HG02610 (cell line): ENCODE measurements at regions not wholly inside any gene's neighbourhood (a gene's known extent, or its start where the extent isn't known, plus 50 kb on each side); places are given as distances from the start of the nearest gene placed in this dataset.
"Not testable (repeated sequence)": the region's sequence is repeated elsewhere in the genome, so short reads cannot be mapped to it uniquely, and the experiment has no call there.

Source experiments
- ATAC-seq: cut with Tn5 transposase; IDR thresholded peaks from one replicate; pipeline ENCODE4 v1.9.1; 2021; ENCODE audit warnings: mild to moderate bottlenecking, moderate library complexity; ENCODE audit not compliant: unreplicated experiment

DNA sequence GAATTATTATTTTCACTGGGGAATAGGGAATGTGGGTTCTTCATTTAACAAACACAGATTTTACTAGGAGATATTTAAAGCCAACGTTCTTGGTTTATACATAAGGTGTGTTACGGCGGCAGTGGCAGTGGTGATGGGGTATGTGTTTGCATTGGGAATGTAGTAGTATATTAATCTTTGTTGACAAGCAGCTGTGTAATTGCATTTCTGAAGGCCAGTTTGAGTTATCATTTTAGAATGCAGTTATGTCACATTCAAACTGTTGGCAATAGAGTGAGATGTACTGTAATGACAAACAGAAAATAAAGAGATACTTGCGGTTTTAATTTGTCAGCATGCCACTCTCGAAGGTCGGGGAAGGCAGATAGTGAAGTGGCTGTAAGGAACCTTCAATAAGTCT is 628.6 kb upstream of the POM121L12 start:
- no peak for ATAC-seq

DNA sequence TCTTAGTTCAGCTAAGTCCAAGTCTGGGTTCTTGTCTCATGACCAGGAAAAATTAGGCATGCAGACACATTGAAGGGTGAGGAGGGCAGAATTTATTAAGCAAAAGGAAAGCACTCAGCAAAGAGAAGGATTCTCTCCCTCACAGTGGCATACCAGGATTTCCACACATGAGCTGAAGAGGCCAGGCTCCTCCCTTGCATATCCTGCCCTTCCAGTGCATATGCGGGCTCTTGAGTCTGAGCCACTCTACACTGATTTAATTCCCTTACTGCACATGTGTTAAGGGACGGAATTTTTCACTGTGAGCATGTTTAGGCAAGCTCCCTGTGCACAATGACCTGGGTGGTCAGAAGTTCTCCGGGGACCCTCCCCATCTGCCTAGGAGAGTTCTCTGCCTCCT is 652.7 kb upstream of the POM121L12 start:
- ATAC-seq = no peak

DNA sequence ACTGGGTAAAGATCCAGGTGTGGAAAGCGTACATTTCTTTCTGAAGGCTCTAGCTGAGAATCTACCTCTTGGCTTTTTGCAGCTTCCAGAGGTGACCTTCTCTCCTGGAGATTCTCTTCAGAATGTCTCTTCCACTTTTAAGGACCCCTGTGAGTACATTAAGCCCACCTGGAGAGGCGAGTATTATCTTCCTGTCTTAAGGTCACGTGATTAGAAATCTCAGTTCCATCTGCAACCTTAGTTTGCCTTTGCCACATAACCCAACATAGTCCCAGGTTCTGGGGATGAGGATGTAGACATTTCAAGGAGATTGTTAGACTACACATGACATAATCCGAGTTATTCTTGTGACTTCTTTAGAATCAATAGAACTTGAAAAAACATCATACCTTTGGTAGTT is 665.5 kb upstream of the POM121L12 start:
- ATAC-seq = no peak

DNA sequence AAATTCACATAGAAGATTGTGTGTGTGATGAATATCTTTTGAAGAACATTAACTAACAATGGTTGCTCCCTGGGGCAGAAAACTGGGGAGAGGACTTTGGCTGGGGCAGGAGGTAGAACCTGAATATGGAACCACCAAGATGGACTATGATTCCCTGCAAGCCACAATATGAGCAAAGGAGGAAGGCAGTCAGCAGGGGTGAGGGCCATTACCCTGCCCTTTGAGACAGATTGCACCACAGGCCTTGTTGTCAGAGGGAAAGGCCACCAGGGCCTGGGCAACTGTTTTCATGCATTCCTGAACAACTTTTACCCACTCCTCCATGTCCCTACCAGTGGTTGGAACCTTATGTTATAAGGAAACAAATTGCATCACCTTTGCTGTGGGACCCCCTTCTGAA is 670.1 kb upstream of the POM121L12 start:
- no peak for ATAC-seq

DNA sequence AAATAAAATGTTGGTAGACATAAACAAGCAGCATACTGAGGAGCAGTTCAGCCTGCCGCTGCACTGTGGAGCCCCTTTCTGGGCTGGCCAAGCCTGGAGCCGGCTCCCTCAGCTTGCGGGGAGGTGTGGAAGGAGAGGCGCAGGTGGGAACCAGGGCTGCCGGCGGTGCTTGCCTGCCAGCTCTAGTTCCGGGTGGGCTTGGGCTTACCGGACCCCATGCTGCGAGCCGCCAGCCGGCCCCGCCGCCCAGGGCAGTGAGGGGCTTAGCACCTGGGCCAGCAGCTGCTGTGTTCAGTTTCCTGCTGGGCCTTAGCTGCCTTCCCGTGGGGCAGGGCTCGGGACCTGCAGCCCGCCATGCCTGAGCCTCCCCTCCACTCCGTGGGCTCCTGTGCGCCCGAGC is 672.9 kb upstream of the POM121L12 start:
- no peak for ATAC-seq

DNA sequence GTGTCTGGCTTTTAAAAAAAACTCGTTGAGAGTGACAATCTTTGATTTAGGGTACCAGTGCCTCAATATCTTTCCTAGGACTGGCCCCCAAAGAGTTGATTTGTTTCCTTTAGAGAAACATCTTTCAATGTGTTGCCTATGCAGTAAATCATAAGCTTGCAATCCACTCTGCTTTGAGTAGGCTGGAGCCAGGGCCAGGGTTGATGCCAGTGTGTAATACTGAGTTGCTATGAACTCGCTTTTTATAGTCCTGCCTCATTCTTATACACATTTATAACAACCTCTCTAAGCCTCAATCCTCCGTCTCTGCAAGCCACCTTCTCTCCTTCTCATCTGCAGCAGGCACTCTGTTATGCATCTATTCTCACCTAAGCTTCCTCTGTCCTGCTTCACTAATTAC is 674.9 kb upstream of the POM121L12 start:
- no peak for ATAC-seq

DNA sequence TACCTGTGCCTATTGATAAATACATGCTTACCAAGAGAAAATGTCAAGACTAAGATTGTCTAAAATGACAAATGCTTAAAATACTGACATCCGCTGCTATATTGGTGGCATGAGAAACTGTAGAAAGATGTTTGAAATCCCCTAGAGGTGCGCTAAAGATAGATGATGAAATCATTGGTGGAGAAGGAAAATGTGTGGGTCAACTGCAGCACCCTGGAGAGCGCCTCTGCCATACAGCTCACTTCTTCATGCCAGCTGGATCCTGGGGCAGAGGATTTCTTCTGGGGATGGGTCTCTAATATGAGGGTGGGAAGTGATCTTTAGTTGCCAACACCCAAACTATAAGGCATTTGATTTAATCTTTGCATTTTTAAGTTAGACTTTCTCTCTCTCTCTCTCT is 680.4 kb upstream of the POM121L12 start:
- no peak for ATAC-seq

DNA sequence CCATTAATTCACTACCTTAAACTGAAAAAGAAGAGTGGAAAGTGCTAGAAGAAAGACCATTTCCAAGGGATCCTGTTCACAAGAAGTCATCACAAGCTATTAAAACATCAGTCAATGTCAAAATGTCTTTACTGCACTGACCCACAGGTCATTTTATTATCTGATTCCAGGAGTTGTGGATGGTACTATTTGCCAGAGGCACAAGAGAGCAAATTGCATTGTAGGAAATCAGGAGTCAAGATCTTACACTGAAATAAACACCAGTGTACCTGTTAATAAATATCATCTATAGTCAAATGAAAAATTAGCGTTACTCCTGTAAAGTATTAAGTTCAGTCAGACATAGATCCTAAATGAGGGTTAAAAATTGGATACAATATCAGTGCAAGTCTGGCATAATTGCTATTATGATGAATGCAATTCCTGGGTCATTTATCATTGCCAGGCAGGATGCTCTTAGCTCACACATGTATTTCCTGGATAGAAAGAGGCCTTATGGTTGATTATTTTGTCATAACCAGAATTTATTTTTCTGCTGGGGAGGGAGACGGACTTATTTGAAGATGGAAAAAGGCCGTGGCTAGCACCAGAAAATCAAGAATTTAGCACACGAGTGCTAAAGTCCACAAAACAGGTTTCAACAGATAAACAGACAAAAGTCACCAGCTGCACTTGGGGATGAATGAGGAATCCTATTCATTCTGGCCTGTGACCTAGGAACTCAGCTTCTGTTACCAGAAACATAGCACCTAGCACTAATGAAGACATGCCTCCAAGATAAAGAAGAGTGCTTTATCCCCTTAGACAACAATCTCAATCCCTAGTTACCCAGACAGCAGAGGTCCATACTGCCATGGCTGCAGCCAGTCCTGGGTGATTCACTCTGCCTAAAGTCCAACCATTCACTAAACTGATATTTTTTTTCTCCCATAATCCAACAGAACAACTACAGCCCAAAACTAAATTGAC is 683.1 kb upstream of the POM121L12 start:
- ATAC-seq = no peak

DNA sequence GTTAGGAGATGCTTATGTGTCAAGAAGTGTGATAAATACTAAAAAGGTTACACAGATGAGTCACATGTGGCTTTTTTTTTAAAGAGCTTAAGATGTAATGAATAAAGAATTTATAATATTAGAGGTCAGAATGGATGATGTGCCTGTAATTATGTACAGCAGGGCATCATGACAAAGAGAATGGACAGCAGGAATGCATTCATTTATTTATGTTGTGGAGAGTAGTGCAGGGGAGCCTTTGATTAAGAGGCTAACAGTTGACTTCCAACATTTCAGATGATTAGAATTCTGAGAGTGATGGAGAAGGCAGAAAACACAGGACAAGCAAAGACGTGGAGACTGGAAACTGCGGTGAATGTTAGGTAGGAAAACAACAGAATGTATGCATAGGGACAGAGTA is 691.4 kb upstream of the POM121L12 start:
- no peak for ATAC-seq

DNA sequence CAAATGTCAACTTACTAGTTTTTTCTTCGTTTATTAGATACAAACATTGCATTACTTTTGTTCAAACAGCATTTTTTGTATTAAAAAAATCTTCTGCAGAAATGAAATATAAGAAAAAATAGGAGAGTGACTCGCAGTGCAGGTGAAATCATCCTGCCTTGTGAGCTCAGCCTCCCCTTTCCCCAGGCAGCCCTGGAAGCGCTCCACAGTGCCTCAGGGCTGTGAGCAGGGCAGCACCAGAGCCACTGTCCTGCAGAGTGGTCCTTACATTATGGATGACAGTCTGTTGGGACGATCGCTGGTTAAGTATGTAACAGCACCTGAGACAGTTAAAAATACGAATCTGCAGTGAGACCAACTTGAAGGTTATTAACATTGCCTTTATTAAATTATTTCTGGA is 695.4 kb upstream of the POM121L12 start:
- ATAC-seq = no peak

DNA sequence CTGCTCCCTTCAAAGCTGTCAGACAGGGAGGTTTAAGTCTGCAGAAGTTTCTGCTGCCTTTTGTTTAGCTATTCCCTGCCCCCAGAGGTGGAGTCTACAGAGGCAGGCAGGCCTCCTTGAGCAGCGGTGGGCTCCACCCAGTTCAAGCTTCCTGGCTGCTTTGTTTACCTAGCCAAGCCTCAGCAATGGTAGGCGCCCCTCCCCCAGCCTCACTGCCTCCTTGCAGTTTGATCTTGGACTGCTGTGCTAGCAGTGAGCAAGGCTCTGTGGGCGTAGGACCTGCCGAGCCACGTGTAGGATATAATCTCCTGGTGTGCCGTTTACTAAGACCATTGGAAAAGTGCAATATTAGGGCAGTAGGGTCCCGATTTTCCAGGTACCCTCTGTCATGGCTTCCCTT is 707.1 kb upstream of the POM121L12 start:
- not testable (repeated sequence) for ATAC-seq

DNA sequence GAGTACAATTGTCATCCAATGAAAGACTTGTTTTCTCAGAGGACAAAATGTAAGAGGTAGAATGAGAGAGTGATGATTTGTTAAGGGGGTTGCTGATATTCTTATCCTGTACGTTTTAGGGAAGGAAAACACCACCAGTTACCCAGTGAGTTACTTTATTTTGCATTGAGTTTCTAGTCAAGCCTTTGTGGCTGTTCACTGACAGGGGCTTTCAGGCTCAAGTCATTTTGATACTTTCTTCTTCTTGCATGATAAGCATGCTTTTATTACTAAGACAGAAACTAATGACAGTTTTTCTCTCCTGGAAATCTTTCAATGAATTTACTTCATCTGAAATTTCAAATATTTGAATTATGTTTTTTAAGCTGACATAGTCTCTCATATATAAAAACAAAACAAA is 710.2 kb upstream of the POM121L12 start:
- ATAC-seq = peak; percentile 60

DNA sequence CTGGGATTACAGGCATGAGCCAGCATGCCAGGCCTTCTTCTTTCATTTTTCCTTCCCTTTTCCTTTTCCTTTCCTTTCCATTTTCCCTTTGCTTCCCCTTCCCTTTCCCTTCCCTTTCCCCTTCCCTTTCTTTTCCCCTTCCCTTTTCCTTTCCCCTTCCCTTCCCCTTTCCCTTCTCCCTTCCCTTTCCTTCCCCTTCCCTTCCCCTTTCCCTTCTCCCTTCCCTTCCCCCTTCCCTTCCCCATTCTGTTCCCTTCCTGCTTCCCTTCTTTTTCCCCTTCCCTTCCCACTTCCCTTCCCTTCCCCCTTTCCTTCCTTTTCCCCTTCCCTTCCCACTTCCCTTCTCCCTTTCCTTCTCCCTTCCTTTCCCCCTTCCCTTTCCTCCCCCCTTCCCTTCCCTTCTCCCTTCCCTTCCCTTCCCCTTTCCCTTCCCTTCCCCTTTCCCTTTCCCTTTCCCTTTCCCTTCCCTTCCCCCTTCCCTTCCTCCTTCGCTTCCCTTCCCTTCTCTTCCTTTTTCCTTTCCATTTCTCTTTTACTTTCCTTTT is 712.2 kb upstream of the POM121L12 start:
- no peak for ATAC-seq

DNA sequence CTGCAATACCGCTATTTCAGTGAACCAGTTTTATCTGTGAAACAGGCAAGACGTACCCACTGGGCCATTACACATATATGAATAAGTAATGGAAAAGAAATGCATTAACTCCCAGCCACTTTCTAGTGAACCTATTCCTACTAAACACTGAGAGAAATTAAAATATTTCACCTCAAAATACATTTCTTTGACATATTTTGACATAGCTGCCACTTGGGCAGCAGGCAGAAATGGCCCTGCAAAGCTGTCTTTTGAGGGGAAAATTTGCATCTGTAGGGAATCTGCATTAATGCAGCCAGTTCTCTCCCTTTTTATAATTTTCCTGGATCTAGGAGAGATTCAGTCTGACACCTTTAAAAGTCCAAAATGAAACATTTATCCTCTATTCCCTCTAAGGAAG is 714.8 kb upstream of the POM121L12 start:
- ATAC-seq = no peak

DNA sequence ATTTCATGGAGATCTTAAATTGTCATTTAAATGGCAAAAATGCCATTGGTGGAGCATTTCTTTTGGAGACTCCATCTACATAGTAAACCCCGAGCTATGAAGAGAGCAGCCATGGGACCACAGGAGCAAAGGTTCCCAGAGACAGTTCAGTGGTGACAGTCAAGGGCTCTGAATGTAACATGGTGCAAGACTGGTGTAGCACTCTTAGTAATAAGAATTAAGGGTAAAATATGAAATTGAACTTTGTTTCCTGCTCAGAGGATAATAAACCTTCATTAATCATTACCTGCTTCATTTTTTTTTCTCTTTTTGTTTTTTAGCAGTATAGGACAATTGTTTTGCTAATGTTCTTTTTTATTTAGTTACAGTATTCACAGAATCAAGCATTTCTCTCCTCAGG is 717.5 kb upstream of the POM121L12 start:
- no peak for ATAC-seq

DNA sequence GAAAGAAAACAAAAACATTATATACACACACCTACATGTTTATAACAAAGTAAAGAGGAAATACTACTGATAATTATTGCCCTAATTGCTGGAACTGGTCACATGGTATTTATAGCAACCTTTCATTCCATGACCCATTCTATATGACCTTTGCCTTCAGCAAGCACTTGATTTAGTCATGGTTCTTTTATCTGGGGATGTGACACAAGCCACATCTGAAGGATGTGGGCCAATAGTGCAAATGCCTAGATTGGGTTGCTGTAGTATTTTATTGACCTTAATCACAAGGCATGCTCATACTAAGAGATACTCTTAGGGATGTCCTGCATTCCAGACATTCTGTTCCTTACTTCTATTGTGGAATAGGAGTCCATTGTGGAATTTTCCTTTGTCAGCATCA is 723.5 kb upstream of the POM121L12 start:
- ATAC-seq = no peak

DNA sequence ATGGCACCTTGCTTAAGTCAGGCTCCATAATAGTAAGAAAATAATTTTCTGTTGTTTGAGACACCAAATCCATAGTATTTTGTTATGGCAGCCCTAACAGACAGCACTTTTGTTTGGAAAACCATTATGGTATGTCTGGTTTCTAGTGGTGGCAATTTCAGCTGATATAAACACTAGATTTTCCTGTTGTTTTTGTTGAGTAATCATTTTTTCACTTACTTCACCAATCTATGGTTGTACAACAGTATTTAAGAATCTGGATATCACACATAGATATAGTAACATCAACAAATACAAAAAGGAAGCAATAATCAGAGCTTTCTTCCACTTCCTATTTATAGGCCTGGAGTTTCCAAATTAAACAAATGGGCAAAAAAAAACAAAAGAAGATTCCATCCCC is 725.8 kb upstream of the POM121L12 start:
- no peak for ATAC-seq

DNA sequence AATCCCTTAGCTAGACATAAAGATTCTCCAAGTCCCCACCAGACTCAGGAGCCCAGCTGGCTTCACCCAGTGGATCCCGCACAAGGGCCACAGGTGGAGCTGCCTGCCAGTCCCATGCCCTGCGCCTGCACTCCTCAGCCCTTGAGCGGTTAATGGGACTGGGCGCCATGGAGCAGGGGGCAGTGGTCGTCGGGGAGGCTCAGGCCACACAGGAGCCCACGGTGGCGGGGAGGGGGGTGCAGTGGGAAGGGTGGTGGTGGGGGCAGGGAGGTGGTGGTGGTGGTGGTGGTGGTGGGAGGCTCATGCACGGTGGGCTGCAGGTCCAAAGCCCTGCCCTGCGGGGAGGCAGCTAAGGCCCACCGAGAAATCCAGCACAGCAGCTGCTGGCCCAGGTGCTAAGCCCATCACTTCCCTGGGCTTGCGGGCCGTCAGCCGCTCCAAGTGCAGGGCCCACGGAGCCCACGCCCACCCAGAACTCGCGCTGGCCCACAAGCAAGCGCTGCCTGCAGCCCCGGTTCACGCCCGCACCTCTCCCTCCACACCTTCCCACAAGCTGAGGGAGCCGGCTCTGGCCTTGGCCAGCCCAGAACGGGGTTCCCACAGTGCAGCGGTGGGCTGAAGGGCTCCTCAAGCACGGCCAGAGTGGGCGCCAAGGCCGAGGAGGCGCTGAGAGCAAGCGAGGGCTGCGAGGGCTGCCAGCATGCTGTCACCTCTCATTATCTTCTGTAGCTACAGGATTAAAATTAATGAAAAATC is 732.5 kb upstream of the POM121L12 start:
- no peak for ATAC-seq

DNA sequence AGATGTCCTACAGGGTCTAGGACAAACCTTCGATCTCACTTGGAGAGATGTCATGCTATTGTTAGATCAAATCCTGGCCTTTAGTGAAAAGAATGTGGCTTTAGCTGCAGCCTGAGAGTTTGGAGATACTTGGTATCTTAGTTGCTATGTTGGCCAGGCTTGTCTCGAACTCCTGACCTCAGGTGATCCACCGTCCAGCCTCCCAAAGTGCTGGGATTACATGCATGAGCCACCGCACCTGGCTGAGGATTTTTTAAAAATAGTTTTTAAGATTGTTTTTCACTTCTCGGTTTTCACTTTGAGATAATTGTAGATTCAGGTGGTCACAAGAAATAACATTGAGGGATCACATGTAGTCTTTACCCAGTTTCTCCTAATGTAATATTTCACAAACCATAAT is 738.3 kb upstream of the POM121L12 start:
- no peak for ATAC-seq

DNA sequence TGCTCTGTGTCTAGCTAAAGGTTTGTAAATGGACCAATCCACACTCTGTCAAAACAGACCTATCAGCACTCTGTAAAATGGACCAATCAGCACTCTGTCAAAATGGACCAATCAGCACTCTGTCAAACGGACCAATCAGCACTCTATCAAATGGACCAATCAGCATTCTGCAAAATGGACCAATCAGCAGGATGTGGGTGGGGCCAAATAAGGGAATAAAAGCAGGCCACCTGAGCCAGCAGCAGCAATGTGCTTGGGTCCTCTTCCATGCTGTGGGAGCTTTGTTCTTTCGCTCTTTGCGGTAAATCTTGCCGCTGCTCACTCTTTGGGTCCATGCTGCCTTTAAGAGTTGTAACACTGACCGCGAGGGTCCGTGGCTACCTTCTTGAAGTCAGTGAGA is 740.5 kb upstream of the POM121L12 start:
- ATAC-seq = no peak

DNA sequence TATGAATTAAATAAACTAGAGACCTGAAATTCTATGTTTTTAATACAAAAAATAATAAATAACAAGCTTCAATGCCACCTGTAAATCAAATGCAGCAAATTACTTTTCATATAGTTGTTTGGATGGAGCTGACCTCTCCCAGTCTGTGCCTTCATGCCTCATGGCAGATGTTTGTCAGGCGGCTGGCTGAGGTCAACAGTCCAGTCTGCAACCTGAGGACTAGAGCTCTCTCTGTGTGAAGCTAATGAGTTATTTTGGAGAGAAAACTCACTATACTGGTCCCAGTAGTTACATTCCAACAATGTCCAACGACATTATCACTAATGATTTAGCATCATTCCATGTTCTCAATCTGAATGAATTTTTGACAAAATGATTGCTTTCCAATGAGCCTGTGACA is 746.2 kb upstream of the POM121L12 start:
- ATAC-seq = no peak

DNA sequence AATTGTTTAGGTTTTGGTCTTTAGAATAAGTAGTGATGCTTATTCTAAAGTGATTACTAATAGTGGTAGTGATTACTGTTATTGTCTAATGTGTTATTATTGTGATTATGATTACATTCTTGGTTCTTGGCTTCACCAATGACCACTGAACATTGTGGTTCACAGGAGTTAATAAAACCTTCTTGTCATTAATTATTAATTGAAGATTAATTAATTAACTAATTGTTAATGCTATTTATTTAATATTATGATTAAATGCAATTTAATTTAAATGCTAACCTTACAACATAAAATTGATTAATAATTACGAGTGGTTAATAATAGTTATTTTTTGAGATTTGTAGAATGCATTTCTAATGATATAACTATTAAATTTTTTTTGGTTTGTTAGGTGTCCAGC is 747.7 kb upstream of the POM121L12 start:
- ATAC-seq = no peak
